DND-41 (cell line): ENCODE measurements at regions not wholly inside any gene's neighbourhood (a gene's known extent, or its start where the extent isn't known, plus 50 kb on each side); places are given as distances from the start of the nearest gene placed in this dataset.

Source experiments
- CTCF ChIP-seq: IDR thresholded peaks from 2 replicates; pipeline ENCODE4 v1.5.1; 2012; ENCODE audit warnings: borderline replicate concordance, low read length, moderate library complexity, mild to moderate bottlenecking; ENCODE audit not compliant: poor library complexity, severe bottlenecking; ENCODE audit errors: extremely low read depth
- EZH2 ChIP-seq: IDR thresholded peaks from 3 replicates; pipeline ENCODE4 v1.6.1; 2012; ENCODE audit warnings: borderline replicate concordance, low read depth, mild to moderate bottlenecking, moderate library complexity, low read length, inconsistent platforms; ENCODE audit not compliant: severe bottlenecking

GRCh38 chr14:98924046-98924445, 348.0 kb downstream of the BCL11B start:
- TF ChIP-seq CTCF, result no peak
- no peak for TF ChIP-seq EZH2
